ENCODE measurements at regions not wholly inside any gene's neighbourhood (a gene's known extent, or its start where the extent isn't known, plus 50 kb on each side); places are given as distances from the start of the nearest gene placed in this dataset.
A peak's percentile ranks its signal among the peaks of the same experiment; 100 is the strongest.

DNA sequence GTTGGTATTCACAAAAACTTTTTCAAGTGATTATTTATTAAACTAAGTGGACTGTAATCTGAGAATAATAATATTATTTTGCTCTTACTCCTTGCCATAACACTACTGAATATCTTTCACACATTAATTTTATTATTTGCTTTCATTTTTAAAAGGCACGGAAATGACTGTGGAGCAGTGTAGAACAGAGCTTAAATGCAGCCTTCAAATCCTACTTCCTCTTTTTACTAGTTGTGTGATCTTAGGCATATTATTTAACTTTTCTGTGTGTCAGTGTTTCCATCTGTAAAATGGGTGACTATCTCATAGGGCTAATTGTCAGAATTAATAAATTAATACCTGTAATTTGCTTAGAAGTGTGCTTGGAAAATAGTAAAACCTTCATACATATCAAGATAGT lies 55.5 kb upstream of the SLC8A1 start:
- DNase-seq: no peak

DNA sequence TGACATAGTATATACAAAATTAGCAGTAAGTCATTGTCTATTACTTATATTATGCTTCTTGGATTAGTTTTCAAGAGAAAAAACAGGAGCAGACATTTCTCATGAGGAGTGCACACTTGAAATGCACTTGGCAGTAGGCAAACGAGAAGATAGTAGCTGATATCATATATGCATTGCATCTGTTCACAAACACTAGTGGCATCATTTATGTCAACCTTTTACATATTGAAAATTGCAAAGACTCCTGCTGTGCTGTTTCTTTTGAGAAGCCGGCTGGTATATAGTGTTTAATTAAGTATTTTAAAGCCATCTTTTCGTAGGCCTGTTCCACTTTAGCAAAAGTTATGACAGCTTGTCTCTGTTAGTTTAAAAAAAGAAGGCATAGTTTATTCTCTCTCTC lies 58.4 kb upstream of the SLC8A1 start:
- DNase-seq: no peak

DNA sequence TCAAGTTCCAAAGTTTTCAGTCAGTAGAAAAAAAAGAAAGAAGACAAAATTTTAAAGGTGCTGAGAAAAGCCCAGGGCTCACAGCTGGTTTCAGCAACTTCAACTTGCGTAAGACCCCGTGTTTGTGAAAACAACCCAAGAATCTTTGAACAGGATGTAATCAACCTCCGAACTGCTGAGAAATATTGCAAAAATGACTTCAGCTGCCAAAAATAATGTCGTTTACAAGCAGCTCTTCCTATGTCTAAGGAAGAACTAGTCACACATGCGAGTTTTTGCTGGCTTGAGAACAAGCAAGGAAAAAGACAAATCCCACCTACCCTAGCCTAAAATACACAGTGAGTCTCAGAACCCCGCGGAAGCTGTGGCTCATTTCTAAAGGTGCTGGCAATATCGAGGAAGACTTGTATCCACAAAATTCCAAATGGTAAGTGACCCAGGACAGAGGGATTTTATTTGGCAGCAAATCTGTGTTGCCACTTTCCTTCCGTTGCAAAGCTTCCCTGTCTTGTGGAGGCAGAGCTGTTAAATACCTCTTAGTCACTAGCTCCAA lies 59.8 kb upstream of the SLC8A1 start:
- peak; percentile 33 for DNase-seq

DNA sequence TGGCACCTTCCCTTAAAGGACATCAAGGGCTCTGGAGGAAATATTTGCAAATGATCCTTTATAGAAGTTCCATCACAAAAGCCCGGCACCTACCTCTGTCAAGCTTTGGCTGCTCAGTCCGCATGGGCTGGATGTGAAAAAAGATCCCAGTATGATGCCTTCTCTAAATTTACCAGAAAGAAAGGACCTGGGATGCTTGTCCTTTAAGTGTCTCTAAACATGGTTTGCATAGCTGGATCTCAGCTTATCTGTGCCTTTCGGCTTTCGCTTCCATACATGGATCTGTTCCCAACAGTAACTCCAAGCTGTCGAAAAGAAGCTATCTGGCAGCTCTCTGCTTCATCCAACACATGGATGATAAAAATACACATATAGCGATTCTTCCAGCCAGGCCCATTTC lies 60.4 kb upstream of the SLC8A1 start:
- no peak for DNase-seq

DNA sequence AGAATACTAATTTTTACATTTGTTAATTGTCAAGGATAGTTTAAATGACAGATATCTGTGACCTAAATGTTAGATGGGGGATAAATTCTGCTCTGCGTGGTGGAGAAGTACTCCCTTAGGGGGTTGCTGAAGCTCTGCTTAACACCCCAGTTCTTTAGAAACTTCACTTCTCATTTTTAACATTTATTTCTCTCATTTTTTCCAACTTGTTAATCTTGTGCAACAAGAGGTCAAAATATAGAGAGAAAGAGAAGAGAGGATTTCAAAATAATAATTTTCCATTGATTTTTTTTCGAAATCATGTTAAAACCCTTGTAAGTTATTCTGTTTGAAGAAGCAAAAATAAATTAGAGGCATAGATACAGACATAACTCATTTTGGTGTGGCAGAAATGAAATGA lies 61.3 kb upstream of the SLC8A1 start:
- DNase-seq: no peak

DNA sequence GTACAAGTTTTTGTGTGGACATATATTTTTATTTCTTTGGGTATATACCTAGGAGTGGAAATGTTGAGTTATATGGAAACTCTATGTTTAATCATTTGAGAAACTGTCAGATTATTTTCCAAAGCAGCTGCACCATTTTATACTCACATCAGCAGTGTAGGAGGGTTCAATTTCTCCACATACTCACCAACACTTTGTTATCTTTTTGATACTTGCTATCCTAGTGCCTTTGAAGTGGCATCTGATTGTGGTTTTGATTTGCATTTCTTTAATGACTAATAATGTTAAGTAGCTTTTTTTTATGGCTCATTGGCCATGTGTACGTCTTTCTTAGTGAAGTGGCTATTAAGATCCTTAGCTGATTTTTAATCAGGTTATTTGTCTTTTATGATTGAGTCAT lies 64.7 kb upstream of the SLC8A1 start:
- no peak for DNase-seq

DNA sequence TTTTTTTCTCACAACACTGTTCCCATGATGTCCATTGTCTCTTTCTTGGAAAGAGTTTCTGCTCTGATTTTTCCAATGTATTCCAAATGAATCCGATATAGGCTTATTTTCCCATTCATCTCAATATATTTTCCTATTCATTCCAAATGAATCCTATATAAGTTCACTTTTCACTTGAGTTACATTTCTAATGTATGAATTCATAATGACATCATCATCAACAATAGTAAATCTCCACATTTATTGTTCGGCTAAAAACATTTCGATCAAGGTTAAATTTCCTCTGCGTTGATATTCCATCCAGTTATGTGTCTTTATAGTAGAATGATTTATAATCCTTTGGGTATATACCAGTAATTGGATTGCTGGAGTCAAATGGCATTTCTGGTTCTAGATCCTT lies 76.7 kb upstream of the SLC8A1 start:
- DNase-seq: no peak

DNA sequence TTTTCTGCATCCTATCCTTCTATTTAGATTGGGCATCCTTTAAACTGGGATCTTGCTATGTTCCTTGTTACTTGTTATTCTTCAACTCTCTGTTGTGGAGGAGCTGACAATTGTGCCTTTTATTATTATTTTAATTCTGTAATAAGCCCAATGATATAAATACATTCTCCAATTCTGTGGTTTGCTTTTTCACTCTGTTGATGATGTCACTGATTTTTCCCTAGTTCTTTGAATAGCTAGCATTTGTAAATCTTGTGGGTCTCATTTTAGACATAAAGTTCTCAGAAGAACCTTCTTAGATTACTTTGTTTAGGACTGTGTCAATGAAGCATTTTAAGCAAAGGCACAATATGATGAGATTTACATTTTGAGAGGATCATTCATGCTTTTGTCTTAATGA lies 79.5 kb upstream of the SLC8A1 start:
- DNase-seq: no peak

DNA sequence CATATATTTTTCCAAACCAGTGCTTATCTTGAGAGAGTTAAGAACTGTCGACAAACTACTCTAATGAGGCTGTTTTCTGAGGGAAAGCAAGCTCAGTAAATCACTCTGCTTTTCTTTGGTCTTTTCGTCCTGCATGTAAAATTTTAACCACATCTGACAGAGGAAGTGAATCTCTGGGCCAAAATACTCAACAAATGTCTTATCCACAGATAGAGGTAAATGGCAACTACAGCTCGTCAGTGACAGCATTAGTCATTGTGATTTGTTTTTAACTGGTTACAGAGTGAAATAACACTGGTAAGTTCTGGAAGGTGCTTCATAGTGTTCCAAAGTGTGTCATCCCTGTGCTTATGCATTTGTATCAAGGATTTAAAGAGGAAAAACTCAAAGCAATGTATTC lies 82.6 kb upstream of the SLC8A1 start:
- DNase-seq: no peak

DNA sequence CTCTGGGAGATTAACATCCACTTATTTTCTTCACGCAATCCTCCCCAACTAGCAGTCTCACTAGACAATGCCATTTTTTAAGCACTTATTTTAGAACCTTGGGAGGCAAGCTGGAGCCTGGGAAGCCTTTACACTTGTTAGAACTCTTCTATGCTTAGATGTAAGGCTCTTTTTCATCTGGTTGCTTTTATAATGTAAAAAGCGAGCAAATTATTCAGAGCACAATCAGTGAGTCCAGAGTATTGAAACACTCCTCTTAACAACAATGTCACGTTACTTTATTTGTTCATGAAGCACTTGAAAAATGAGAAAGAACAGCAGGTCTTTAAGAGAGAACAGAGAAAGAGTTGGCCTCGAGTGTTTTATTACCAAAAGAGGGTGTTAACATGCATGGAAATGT lies 84.1 kb upstream of the SLC8A1 start:
- no peak for DNase-seq

DNA sequence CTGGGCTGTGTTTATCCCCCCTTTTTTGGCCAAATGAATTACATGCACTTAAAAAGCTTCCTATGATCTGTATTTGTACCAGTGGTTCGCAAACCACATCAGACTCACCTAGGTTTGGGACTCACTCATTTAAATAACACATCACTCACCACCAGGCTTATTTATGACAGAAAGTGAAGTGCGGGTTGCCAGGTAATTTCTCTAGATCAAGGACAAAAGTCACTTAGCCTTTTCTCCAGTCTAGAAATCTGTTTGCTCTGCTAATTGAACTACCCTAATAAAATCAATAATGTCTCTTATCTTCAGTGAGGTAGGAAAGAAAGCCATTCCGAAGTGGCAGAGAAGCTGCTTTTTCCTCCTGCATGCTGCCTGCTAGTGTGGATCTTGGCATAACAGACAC lies 88.1 kb upstream of the SLC8A1 start:
- no peak for DNase-seq

DNA sequence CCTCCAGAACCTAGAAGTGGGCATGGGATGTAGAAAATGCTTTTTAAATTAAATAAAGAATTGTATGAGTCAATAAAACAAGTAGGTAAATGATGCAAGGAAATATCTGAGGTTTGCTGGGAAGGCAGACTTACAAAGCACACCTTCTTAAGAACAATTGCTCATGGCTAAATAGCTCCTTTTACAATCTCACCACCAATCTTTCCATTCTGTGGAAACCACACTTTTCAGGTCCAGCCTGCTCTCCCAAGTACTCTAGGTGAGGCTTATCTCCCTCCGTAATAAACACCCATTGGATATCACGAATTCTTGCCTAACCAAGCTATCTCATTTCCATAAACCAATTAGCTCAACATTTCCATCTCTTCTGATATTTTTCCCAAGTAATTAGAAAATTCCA lies 91.5 kb upstream of the SLC8A1 start:
- DNase-seq: no peak

DNA sequence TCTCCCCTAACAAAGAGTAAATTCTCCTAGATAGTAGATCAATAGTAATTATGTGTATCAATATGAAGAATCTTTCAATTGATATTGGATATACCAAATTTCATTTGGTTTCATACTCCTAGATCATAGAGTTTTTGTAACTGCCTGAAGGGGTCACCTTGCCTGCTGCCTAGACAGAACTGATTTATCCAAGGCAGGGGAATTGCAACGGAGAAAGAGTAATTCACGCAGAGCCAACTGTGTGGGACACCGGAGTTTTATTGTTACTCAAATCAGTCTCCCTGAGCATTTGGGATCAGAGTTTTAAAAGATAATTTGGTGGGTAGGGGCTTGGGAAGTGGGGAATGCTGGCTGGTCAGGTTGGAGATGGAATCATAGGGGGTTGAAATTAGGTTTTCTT lies 92.2 kb upstream of the SLC8A1 start:
- no peak for DNase-seq

DNA sequence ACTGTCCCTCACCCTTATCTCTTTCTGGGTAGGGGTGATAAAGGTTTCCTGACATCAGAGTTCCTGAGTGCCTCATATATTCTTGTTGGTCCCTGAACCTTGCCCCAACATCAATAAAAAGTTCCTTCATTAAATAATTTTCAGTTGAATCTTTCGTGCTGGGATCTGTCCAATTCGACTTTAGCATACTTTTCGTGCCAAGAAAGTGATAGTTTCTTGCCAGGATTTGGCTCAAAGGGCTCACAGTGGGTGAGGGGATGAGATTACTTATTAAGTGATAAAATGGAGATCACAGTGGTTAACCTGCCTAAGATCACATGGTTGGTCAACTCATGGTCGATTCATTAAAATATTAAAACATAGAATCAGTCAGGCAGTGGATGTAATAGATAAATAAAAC lies 93.8 kb upstream of the SLC8A1 start:
- no peak for DNase-seq

DNA sequence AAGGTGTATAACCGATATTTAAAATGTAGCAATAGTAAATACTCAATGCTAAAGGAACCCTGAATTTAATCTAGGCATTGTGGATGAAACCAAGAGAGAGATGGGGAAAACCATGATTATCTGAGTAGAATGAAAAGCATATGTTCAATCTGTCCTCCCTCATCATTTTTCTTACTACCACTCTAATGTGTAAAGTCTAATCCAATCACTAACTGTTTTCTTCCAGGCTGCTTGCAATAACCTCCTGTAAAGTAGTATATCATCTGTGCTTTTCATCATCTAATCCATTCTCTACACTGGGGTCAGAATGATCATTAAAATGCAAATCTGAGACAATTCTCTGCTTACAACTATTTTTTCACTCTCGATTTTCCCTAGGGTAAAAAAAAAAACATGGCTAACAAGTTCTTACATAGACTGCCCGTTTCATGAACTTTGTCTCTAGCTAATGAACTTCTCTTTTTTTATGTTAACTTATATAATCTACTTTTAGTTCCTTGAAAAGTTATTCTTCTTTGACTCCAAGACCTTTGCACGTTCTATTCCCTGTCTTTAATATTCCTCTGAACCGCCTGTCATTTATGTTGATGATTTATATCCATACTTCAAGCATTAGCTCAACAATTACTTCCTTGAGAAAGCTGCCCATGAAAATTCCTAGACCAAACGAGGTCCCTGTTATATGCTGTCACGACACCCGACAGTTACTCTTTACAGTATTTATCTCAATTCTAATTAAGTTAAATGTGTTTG lies 94.7 kb upstream of the SLC8A1 start:
- no peak for DNase-seq

DNA sequence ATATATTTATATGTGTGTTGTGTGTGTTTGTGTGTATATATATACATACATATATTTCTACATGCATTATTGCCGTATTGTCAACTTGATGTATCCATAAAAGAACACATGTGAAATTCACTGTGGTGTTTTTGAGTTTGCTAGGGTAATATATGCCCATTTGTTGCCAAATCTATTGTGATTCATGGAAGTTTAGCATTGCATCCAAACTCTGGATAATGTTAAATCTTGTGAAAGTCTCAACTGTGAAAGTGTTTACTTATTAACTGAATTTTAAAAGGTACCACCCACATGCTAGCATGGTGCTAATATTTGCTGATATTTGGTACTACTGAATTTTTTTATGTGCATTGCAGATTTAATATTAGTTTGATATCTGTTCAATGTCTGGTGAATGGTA lies 96.6 kb upstream of the SLC8A1 start:
- no peak for DNase-seq

DNA sequence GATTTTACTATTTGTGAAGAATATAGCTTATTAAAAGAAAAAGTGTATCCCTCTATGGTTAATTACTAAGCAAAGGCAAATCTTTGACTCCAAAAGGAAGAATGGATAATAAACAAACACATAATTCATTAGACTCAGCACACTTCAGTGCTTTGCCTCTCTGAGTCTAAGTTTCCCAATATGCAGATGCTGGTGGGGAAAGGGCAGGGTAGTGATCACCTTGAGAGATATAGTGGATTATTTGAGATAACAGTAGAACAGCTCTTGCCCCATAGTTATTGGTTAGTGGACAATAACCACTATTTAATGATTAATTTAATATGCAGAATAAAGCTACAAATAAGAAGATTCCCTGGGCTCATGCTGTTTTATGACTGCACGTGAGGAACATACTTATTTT lies 98.2 kb upstream of the SLC8A1 start:
- DNase-seq: no peak

DNA sequence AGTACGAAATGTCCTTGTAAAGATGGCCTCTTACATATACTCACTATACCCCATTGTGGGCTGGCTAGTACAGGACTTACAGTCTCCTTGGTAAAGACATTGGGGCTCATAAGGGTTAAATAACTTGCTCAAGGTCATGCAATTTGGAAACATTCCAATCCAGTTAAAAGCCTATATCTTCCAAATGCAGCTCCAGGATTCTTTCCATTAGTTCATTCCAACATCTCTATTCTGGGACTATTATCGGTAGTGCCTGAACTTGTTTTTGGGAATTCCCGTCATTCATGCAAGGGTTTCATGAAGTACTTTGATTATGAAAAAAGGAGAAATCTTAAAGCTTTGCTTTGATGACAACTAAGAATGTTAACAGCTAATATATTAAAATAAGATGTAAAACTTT lies 99.2 kb upstream of the SLC8A1 start:
- DNase-seq: no peak

DNA sequence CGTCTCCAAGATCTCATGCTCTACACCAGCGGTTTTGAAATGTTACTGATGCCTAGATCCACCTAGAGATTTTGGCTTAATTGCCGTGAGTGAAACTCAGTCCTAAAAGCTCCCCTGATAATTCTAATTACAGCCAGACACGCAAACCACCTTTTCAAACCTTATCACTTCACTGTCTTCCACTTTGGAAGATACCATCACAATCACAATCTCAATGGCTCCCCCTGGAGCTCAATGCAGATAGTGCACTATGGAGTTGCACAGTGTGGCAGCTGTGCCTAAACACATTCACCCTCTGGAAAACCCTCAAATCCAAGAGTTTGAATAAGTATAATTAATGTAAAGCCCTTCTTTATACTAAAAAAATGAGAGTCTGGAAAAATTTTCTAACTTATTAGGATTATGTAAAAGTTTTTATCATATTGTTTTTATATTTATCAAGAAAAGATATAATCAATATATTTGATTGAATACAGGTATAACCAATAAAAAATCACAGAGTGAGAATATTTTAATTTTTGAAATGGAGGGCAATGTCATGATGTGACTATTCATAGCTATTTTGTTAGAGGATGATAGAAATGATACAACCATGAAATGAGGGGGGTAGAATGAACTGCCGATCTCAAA lies 102.9 kb upstream of the SLC8A1 start:
- peak; percentile 41 for DNase-seq

DNA sequence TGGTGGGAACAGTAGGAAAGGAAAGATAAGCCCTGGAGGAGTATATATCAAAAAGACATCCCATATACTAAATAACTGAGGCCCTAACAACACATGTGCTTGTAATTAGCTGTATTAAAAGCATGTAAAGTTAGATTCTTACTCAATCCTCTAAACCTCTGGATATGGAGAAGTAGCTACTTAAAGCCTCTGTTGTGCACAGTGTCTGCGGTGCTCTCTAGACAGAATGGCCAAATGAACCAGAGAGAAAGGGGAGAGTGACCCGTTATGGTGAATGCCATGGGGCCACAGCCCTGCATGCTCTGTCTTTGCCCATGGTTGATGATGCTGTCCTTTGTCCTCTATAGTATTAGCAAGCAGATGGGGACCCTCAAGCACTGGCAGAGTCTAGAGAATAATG lies 104.4 kb upstream of the SLC8A1 start:
- no peak for DNase-seq

DNA sequence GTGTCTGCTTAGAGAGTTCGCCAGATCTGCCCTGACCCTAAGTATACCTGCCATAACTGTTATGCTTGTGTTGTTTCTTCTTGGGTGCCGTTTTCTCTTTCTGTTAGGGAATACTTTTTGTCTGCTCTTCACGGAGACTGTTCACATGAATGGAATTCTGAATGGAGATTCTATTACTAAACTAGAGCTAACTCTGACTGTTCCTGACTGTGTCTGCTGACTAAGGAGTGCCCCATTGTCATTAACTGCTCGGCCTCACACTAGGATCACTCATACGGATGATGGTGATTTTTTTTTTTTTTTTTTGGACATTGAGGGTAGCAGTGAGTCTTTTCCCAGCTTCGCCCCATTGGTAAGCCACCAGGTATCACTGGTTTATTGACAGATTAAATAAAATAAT lies 104.8 kb upstream of the SLC8A1 start:
- DNase-seq: no peak

DNA sequence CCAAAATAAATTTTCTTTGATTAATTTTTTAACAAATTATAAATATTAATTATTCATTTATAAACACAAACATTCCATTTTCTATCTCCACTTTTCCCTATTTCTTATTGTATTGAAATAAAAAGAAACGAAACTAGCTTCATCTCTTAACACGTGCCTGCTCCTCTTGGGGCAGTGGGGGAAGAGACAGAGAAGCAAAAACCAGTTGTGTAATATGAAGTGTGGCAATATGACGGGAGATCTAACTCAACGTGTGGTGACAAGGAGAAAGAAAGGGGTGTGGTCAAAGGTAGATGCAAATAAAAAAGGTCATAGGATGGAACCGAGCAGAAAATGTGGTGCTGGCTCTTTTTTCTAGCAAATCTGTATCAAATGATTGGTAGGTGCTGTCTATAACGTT lies 106.9 kb upstream of the SLC8A1 start:
- no peak for DNase-seq

DNA sequence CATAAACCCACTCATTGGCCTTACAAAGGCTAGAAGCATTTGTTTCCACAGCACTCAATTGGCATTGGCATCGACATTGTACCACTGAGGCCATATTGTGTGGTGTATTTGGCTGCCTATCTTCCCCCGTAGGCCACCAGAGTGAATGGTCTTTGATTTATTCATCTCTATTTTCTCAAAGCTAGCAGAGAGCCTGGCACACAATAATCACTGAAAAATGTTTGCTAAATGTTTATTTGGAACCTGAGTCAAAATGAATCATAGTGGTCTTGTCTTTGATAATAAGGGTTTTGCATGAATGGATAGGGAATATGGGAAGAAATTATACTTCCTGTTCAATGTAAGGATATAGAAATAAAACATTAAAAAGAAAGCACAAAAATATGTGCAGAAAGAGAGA lies 107.3 kb upstream of the SLC8A1 start:
- no peak for DNase-seq

DNA sequence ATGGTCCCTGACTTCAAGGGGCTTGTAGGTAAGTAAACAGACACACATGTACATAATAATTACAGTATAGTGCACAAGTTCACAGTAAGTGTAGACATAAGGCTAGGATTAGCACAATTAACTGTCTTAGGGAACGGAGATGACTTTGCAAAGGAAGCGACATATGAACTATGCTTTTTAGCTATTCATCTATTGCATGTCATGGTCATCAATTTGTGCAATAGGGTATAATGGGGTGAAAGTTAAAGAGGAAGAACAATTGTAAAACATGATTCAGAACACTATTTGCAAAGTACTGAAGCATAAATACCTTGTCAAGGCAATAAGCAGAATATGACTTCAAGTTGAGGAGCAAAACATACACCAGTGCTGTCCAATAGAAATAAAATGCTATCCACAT lies 112.3 kb upstream of the SLC8A1 start:
- no peak for DNase-seq

DNA sequence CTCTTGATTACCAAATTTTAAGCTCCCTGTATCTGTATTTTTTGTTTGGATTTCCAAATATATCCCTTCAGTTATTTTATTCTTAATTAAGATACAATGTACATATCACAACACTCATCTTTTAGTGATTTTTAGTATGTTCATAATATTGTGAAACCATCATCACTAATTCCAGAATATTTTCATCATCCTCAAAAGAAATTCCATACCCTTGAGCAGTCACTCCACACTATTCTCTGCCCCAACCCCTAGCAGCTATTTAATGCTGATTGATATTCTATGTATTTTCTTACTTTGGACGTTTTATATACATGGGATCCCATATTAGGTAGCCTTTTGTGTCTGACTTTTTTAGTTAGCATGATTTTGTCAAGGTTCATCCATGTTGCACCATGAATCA lies 127.4 kb upstream of the SLC8A1 start:
- DNase-seq: no peak
